ENCODE measurements at regions not wholly inside any gene's neighbourhood (a gene's known extent, or its start where the extent isn't known, plus 50 kb on each side); places are given as distances from the start of the nearest gene placed in this dataset.

DNA sequence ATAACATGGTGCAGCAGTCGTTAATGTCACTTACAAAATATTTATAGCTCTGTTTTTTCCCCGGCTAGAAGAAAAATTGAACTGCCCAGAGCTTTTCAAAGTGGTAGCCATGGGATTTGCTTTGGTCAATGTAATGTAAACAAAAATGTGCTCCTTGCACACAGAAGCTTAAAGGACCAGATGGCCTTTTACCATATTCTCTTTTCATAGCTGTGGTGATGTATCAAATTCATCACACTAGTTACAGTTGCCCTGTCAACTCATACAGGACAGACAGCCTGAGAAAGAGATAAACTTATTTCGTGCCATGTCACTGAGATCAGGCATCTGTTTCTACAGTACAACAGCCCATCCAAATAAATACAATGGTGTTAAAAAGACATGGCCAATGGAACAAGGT is 368.1 kb upstream of the CDH19 start:
- H3K27me3 Mint-ChIP-seq: no peaks in the 10 kb centered on the region
- Histone ChIP-seq H3K4me3 (ENCODE audit: control insufficient read depth in 1 of 2, extremely low read depth in 1 of 2, low read length in 1 of 2) (no peak overlapping the region), H3K9me3 (no peaks in the 10 kb centered on the region), H3K27ac (ENCODE audit: low read length) (no peak overlapping the region), H3K27me3 (replicated peaks in 1 of 2; ENCODE audit: control insufficient read depth in 2 of 2, extremely low read depth in 1 of 2, insufficient read depth in 2 of 2, low read length in 1 of 2) (no peaks in the 10 kb centered on the region), H3K36me3 (ENCODE audit: control insufficient read depth in 2 of 2, extremely low read depth in 1 of 2, insufficient read depth in 1 of 2, low read length in 1 of 2) (no peaks in the 10 kb centered on the region), H3K4me1 (ENCODE audit: control insufficient read depth in 1 of 2, extremely low read depth in 1 of 2, insufficient read depth in 2 of 2, low read length in 2 of 2) (no peaks in the 10 kb centered on the region)
- no peak overlapping the region for H3K4me3 Mint-ChIP-seq
- POLR2A ChIA-PET: no interaction called here
- H3K4me1 Mint-ChIP-seq: no peaks in the 10 kb centered on the region
- ATAC-seq (replicated peaks in 1 of 4) (no peak), DNase-seq (no peak)
- peaks cover 0 to 8% (median 0%) of the 10 kb centered on the region in 3 donors for H3K9me3 Mint-ChIP-seq
- H3K36me3 Mint-ChIP-seq: no peaks in the 10 kb centered on the region
- CTCF ChIA-PET: interaction anchor here in 1 of 2 donors (0.6 to 1.0 kb wide), 2 partner anchors 12 to 62 kb away, joined by 3 to 4 read pairs; no protein-coding TSS in a partner anchor
- H3K27ac Mint-ChIP-seq: no peak overlapping the region
- no CpG with 5 or more reads among the region's 3 CpGs for WGBS (ENCODE audit: insufficient coverage)

DNA sequence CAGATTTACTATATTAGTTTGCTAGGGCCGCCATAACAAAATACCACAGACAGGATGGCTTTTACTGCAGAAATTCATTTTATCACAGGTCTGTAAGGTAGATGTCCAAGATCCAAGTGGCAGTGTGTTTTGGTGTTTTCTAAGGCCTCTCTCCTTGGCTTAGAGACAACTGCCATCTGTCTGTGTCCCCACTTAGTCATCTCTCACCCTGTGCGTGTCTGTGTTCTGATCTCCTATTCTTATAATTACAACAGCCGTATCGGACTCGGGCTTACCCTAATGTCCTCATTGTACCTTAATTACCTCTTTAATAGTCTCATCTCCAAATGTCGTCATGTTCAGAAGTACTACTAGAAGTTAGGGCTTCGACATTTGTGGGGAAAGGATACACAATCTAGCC is 362.3 kb upstream of the CDH19 start:
- Mint-ChIP-seq H3K27ac (no peak overlapping the region), H3K27me3 (no peaks in the 10 kb centered on the region), H3K4me1 (no peaks in the 10 kb centered on the region), H3K4me3 (no peak overlapping the region), H3K9me3 (peaks cover 0 to 4% (median 0%) of the 10 kb centered on the region in 3 donors), H3K36me3 (no peaks in the 10 kb centered on the region)
- ChIA-PET CTCF (no interaction called here), POLR2A (no interaction called here)
- no peak for ATAC-seq (replicated peaks in 1 of 4)
- no peak for DNase-seq
- no peak overlapping the region for H3K27ac ChIP-seq (ENCODE audit: low read length)
- no peaks in the 10 kb centered on the region for H3K27me3 ChIP-seq (replicated peaks in 1 of 2; ENCODE audit: control insufficient read depth in 2 of 2, extremely low read depth in 1 of 2, insufficient read depth in 2 of 2, low read length in 1 of 2)
- no peaks in the 10 kb centered on the region for H3K36me3 ChIP-seq (ENCODE audit: control insufficient read depth in 2 of 2, extremely low read depth in 1 of 2, insufficient read depth in 1 of 2, low read length in 1 of 2)
- no peak overlapping the region for H3K4me3 ChIP-seq (ENCODE audit: control insufficient read depth in 1 of 2, extremely low read depth in 1 of 2, low read length in 1 of 2)
- H3K9me3 ChIP-seq: no peaks in the 10 kb centered on the region
- H3K4me1 ChIP-seq (ENCODE audit: control insufficient read depth in 1 of 2, extremely low read depth in 1 of 2, insufficient read depth in 2 of 2, low read length in 2 of 2): no peaks in the 10 kb centered on the region
- no CpG with 5 or more reads among the region's 7 CpGs for WGBS (ENCODE audit: insufficient coverage)

DNA sequence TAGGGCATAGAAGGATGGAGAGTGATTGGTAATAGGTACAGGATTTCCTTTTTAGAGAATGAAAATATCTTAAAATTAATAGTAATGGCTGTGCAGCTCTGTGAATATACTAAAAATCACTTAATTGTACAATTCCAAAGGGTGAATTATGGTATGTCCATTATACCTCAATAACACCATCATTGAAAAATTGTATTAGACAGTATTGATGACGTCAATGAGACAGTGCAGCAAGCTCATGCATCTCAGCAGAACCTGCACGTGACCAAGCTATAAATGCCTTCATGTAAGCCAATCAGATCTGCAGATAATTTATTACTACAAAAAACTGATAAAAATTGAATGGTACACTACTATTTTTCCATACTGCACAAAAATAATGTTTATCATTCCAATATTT is 354.4 kb upstream of the CDH19 start:
- no peaks in the 10 kb centered on the region for H3K4me1 Mint-ChIP-seq
- no peaks in the 10 kb centered on the region for H3K27me3 Mint-ChIP-seq
- no peaks in the 10 kb centered on the region for H3K36me3 Mint-ChIP-seq
- no CpG with 5 or more reads among the region's 2 CpGs for WGBS (ENCODE audit: insufficient coverage)
- peaks cover 0 to 4% (median 3%) of the 10 kb centered on the region in 3 donors for H3K9me3 Mint-ChIP-seq
- no peak overlapping the region for H3K4me3 Mint-ChIP-seq
- CTCF ChIA-PET: interaction anchor here (0.6 kb wide), 2 partner anchors 52 to 1270 kb away, joined by 3 to 6 read pairs; no protein-coding TSS in a partner anchor
- ATAC-seq (replicated peaks in 1 of 4) (no peak), DNase-seq (no peak)
- Histone ChIP-seq H3K9me3 (no peaks in the 10 kb centered on the region), H3K36me3 (ENCODE audit: control insufficient read depth in 2 of 2, extremely low read depth in 1 of 2, insufficient read depth in 1 of 2, low read length in 1 of 2) (no peaks in the 10 kb centered on the region), H3K27me3 (replicated peaks in 1 of 2; ENCODE audit: control insufficient read depth in 2 of 2, extremely low read depth in 1 of 2, insufficient read depth in 2 of 2, low read length in 1 of 2) (no peaks in the 10 kb centered on the region), H3K4me1 (ENCODE audit: control insufficient read depth in 1 of 2, extremely low read depth in 1 of 2, insufficient read depth in 2 of 2, low read length in 2 of 2) (no peaks in the 10 kb centered on the region), H3K4me3 (ENCODE audit: control insufficient read depth in 1 of 2, extremely low read depth in 1 of 2, low read length in 1 of 2) (no peak overlapping the region), H3K27ac (ENCODE audit: low read length) (no peak overlapping the region)
- POLR2A ChIA-PET: no interaction called here
- H3K27ac Mint-ChIP-seq: no peak overlapping the region

DNA sequence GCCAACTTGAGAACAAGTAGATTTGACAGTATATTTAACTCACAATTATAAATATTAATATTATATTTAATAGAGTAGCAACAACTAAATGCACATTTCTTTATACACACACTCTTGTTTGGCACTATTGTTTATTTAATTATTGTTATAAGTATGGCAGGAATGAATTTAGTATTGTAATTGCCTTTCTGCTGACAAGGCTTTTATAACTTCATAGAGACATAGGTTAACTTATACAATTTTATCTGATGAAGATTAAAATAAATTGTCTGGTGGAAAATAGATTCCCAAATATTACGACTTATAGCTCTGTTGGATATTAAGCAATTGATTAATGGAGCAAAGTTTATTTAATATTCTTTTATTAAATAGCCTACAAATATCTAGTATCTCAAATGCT is 347.9 kb upstream of the CDH19 start:
- H3K4me1 Mint-ChIP-seq: no peaks in the 10 kb centered on the region
- Histone ChIP-seq H3K36me3 (ENCODE audit: control insufficient read depth in 2 of 2, extremely low read depth in 1 of 2, insufficient read depth in 1 of 2, low read length in 1 of 2) (no peaks in the 10 kb centered on the region), H3K4me3 (ENCODE audit: control insufficient read depth in 1 of 2, extremely low read depth in 1 of 2, low read length in 1 of 2) (no peak overlapping the region), H3K27me3 (replicated peaks in 1 of 2; ENCODE audit: control insufficient read depth in 2 of 2, extremely low read depth in 1 of 2, insufficient read depth in 2 of 2, low read length in 1 of 2) (no peaks in the 10 kb centered on the region), H3K4me1 (ENCODE audit: control insufficient read depth in 1 of 2, extremely low read depth in 1 of 2, insufficient read depth in 2 of 2, low read length in 2 of 2) (no peaks in the 10 kb centered on the region), H3K27ac (ENCODE audit: low read length) (no peak overlapping the region), H3K9me3 (no peaks in the 10 kb centered on the region)
- no peaks in the 10 kb centered on the region for H3K27me3 Mint-ChIP-seq
- POLR2A ChIA-PET: interaction anchor here in 1 of 2 donors (0.6 kb wide), 1 partner anchor 33 kb away, joined by 5 read pairs; no protein-coding TSS in a partner anchor
- DNase-seq: no peak
- no peak overlapping the region for H3K4me3 Mint-ChIP-seq
- ATAC-seq (replicated peaks in 1 of 4): no peak
- H3K36me3 Mint-ChIP-seq: no peaks in the 10 kb centered on the region
- CTCF ChIA-PET: interaction anchor here in 1 of 2 donors (0.6 kb wide), 1 partner anchor 37 kb away, joined by 3 read pairs; no protein-coding TSS in a partner anchor
- WGBS (ENCODE audit: insufficient coverage): no CpG with 5 or more reads among the region's 1 CpG
- no peak overlapping the region for H3K27ac Mint-ChIP-seq
- H3K9me3 Mint-ChIP-seq: peaks cover 6 to 18% (median 7%) of the 10 kb centered on the region in 3 donors

DNA sequence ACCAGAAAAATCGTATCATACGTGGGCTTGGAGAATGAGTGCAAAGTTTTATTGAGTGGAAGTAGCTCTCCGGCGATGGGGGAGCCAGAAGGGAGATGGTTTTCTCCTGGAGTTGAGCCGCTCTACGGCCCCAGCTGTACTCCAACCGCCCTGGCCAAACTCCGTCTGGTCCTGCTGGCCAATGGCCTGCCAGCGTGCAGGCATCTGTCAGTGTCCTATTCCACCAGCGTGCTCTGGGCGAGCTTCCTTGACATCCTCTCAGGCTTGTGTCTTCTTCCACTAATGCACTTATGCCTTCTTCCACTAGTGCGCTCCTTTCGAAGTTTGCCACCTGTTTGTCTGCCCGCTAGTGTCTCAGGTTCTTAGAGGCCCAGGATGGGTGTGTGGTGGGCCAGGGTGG is 345.5 kb upstream of the CDH19 start:
- CTCF ChIA-PET: no interaction called here
- H3K4me3 Mint-ChIP-seq: no peak overlapping the region
- no peaks in the 10 kb centered on the region for H3K36me3 Mint-ChIP-seq
- no peaks in the 10 kb centered on the region for H3K27me3 Mint-ChIP-seq
- no peak overlapping the region for H3K27ac Mint-ChIP-seq
- WGBS (ENCODE audit: insufficient coverage): 88% methylated on average over 10 of the region's 14 CpGs
- H3K36me3 ChIP-seq (ENCODE audit: control insufficient read depth in 2 of 2, extremely low read depth in 1 of 2, insufficient read depth in 1 of 2, low read length in 1 of 2): no peaks in the 10 kb centered on the region
- H3K4me1 ChIP-seq (ENCODE audit: control insufficient read depth in 1 of 2, extremely low read depth in 1 of 2, insufficient read depth in 2 of 2, low read length in 2 of 2): no peaks in the 10 kb centered on the region
- H3K27me3 ChIP-seq (replicated peaks in 1 of 2; ENCODE audit: control insufficient read depth in 2 of 2, extremely low read depth in 1 of 2, insufficient read depth in 2 of 2, low read length in 1 of 2): no peaks in the 10 kb centered on the region
- no peak overlapping the region for H3K27ac ChIP-seq (ENCODE audit: low read length)
- DNase-seq (no peak), ATAC-seq (replicated peaks in 1 of 4) (no peak)
- POLR2A ChIA-PET: no interaction called here
- H3K4me3 ChIP-seq (ENCODE audit: control insufficient read depth in 1 of 2, extremely low read depth in 1 of 2, low read length in 1 of 2): no peak overlapping the region
- H3K4me1 Mint-ChIP-seq: no peaks in the 10 kb centered on the region
- no peaks in the 10 kb centered on the region for H3K9me3 ChIP-seq
- peaks cover 5 to 20% (median 7%) of the 10 kb centered on the region in 3 donors for H3K9me3 Mint-ChIP-seq

DNA sequence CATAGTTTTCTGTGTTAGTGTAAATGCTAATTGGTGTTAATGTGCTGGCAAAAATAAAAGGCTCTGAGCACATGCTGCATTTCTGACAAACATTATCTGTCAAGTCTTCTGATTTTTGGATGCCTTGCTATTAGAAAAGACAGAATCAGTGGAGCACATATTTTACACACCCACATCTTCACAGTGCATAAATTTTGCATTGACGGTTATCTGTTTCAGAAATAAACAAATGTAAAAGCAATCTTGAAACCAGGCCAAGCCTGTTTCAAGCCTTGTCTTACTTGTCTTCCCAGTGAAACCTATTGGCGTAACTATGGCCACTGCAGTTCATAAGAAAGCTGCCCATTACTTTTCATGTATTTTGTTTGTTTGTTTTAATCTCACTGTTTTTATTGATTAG is 333.7 kb upstream of the CDH19 start:
- Mint-ChIP-seq H3K36me3 (no peaks in the 10 kb centered on the region), H3K9me3 (peaks cover 6 to 21% (median 13%) of the 10 kb centered on the region in 3 donors)

DNA sequence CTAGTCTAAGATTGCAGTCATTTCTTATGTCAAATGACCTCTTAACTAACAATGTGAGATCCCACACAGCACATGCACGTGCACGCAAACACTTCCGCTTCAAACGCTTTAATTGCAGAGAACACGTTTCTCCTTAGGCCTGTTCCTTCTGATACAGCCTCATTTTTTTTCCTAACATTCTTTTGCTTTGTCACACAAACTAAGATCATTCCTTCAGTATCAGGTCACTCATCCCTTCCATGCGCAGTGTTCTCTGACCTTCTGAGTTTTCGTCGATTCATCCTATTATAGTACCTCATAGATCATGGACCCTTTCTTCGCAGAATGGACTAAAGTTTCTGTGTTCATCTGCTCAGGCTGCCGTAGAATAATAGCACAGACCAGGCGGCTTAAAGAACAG is 327.1 kb upstream of the CDH19 start:
- Mint-ChIP-seq H3K27ac (no peak overlapping the region), H3K27me3 (no peaks in the 10 kb centered on the region), H3K4me3 (no peak overlapping the region), H3K9me3 (peaks cover 3 to 14% (median 6%) of the 10 kb centered on the region in 3 donors), H3K36me3 (no peaks in the 10 kb centered on the region), H3K4me1 (no peaks in the 10 kb centered on the region)
- Histone ChIP-seq H3K27ac (ENCODE audit: low read length) (no peak overlapping the region), H3K4me3 (ENCODE audit: control insufficient read depth in 1 of 2, extremely low read depth in 1 of 2, low read length in 1 of 2) (no peak overlapping the region), H3K36me3 (ENCODE audit: control insufficient read depth in 2 of 2, extremely low read depth in 1 of 2, insufficient read depth in 1 of 2, low read length in 1 of 2) (no peaks in the 10 kb centered on the region), H3K4me1 (ENCODE audit: control insufficient read depth in 1 of 2, extremely low read depth in 1 of 2, insufficient read depth in 2 of 2, low read length in 2 of 2) (no peaks in the 10 kb centered on the region), H3K9me3 (no peaks in the 10 kb centered on the region), H3K27me3 (replicated peaks in 1 of 2; ENCODE audit: control insufficient read depth in 2 of 2, extremely low read depth in 1 of 2, insufficient read depth in 2 of 2, low read length in 1 of 2) (no peaks in the 10 kb centered on the region)
- CTCF ChIA-PET: no interaction called here
- WGBS (ENCODE audit: insufficient coverage): 92% methylated on average over 8 of the region's 11 CpGs
- DNase-seq: no peak
- POLR2A ChIA-PET: no interaction called here
- no peak for ATAC-seq (replicated peaks in 1 of 4)

More for the DNA sequence above, 333.7 kb upstream of the CDH19 start:
- POLR2A ChIA-PET: no interaction called here
- Histone ChIP-seq H3K4me3 (ENCODE audit: control insufficient read depth in 1 of 2, extremely low read depth in 1 of 2, low read length in 1 of 2) (no peak overlapping the region), H3K36me3 (ENCODE audit: control insufficient read depth in 2 of 2, extremely low read depth in 1 of 2, insufficient read depth in 1 of 2, low read length in 1 of 2) (no peaks in the 10 kb centered on the region), H3K4me1 (ENCODE audit: control insufficient read depth in 1 of 2, extremely low read depth in 1 of 2, insufficient read depth in 2 of 2, low read length in 2 of 2) (no peaks in the 10 kb centered on the region), H3K27ac (ENCODE audit: low read length) (no peak overlapping the region), H3K27me3 (replicated peaks in 1 of 2; ENCODE audit: control insufficient read depth in 2 of 2, extremely low read depth in 1 of 2, insufficient read depth in 2 of 2, low read length in 1 of 2) (no peaks in the 10 kb centered on the region), H3K9me3 (no peaks in the 10 kb centered on the region)
- DNase-seq (no peak), ATAC-seq (replicated peaks in 1 of 4) (no peak)
- Mint-ChIP-seq H3K4me3 (no peak overlapping the region), H3K27ac (no peak overlapping the region), H3K27me3 (no peaks in the 10 kb centered on the region), H3K4me1 (no peaks in the 10 kb centered on the region)
- CTCF ChIA-PET: no interaction called here
- 100% methylated on average over 1 of the region's 2 CpGs for WGBS (ENCODE audit: insufficient coverage)

Data from T-cell (primary cell).